ENCODE measurements at regions not wholly inside any gene's neighbourhood (a gene's known extent, or its start where the extent isn't known, plus 50 kb on each side); places are given as distances from the start of the nearest gene placed in this dataset.

DNA sequence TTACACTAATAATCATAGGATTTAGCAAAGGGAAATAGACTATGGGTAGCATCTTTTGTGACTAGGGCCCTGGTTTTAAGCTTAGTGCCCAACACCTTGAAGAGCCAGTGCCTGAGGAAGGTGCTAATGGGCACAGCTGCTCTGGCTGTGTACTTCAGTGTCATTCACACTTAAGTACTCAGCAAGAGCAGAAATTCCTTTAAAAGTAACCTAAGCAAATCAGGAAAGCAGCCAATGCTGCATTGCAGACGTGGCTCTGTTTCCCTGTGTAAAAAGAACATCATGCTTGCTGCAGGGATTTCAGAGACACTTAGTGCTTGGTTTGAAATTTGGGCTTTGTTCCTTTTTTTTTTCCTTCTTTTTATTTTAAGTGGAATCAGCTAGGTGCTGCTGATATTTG lies 505.4 kb downstream of the SUCLG1 start:
- Histone ChIP-seq H3K4me3 (ENCODE audit: low read length) (no peak overlapping the region), H3K9me3 (ENCODE audit: low read length) (no peaks in the 10 kb centered on the region), H2AFZ (ENCODE audit: low read depth, low read length) (no peak overlapping the region), H3K36me3 (ENCODE audit: insufficient read depth, low read length) (no peaks in the 10 kb centered on the region), H3K27me3 (ENCODE audit: insufficient read depth, low read length) (no peaks in the 10 kb centered on the region), H3K4me1 (ENCODE audit: insufficient read depth, low read length) (no peaks in the 10 kb centered on the region)

DNA sequence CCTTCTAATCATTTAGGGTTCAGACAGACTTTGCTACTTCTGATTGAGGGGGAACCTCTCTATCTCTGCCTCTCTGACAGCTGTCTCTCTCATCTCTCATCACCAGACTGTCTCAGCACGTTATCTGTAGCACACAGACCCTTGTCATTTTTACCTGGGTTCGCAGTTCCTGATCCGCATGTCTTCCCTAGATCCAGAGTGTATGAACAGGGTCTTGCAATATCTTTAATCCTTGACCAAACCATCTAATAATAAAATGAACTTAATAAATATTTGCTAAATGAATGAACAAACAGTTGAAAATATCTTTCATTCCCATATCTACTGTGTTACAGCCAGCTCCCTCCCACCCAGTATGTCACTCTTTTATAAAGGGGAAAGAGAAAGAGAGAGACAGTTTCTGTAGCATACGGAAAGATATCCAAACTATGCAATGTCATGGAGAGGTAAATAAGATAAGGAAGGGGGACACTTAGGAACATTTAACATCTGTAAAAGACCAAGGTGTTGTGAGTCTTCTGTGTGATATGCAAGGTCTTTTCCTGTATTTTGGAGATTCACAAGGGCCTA lies 507.6 kb downstream of the SUCLG1 start:
- no peaks in the 10 kb centered on the region for H3K36me3 ChIP-seq (ENCODE audit: insufficient read depth, low read length)
- no peaks in the 10 kb centered on the region for H3K9me3 ChIP-seq (ENCODE audit: low read length)
- H3K4me3 ChIP-seq (ENCODE audit: low read length): no peak overlapping the region
- no peak overlapping the region for H2AFZ ChIP-seq (ENCODE audit: low read depth, low read length)
- peaks cover 2% of the 10 kb centered on the region for H3K27me3 ChIP-seq (ENCODE audit: insufficient read depth, low read length)
- H3K4me1 ChIP-seq (ENCODE audit: insufficient read depth, low read length): no peaks in the 10 kb centered on the region

DNA sequence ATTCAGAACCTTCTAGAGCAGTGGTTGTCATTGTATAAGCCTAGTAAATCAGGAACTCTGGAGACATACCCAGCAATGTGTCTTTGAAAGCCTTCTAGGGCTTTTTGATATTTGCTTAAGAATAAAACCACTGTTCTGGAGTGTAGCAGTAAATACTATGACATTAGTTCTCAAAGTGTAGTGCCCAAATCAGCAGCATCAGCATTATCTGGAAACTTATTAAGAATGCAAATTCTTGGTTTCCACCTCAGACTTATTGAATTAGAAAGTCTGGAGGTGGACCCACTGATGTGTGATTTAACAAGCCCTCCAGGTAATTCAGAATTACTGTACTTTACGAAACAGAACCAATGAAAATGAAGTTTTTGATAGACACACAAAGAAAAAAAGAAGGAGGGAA lies 509.7 kb downstream of the SUCLG1 start:
- no peak overlapping the region for H2AFZ ChIP-seq (ENCODE audit: low read depth, low read length)
- peaks cover 2% of the 10 kb centered on the region for H3K27me3 ChIP-seq (ENCODE audit: insufficient read depth, low read length)
- H3K4me1 ChIP-seq (ENCODE audit: insufficient read depth, low read length): no peaks in the 10 kb centered on the region
- no peak overlapping the region for H3K4me3 ChIP-seq (ENCODE audit: low read length)
- no peaks in the 10 kb centered on the region for H3K36me3 ChIP-seq (ENCODE audit: insufficient read depth, low read length)
- no peaks in the 10 kb centered on the region for H3K9me3 ChIP-seq (ENCODE audit: low read length)

DNA sequence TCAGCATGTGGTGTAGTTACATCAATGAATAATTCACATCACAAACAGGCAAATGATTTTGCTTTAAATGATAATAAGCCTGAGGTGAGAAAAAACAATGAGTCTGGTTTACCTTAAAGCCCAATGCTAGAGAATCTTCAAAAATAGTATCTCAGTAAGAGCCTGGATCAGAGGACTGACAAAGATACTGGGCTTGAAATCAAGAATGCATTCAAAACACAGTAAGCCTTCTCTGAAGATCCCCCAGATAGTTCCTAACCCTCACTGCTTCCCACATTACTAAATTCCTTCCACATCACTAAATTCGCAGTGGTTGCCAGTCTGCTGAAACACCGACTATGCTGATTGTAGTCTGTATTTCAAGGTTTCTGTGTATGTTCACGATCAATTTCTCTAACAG lies 514.9 kb downstream of the SUCLG1 start:
- Histone ChIP-seq H3K4me1 (ENCODE audit: insufficient read depth, low read length) (no peaks in the 10 kb centered on the region), H2AFZ (ENCODE audit: low read depth, low read length) (no peak overlapping the region), H3K9me3 (ENCODE audit: low read length) (no peaks in the 10 kb centered on the region), H3K27me3 (ENCODE audit: insufficient read depth, low read length) (peaks cover 2% of the 10 kb centered on the region), H3K4me3 (ENCODE audit: low read length) (no peak overlapping the region), H3K36me3 (ENCODE audit: insufficient read depth, low read length) (no peaks in the 10 kb centered on the region)

DNA sequence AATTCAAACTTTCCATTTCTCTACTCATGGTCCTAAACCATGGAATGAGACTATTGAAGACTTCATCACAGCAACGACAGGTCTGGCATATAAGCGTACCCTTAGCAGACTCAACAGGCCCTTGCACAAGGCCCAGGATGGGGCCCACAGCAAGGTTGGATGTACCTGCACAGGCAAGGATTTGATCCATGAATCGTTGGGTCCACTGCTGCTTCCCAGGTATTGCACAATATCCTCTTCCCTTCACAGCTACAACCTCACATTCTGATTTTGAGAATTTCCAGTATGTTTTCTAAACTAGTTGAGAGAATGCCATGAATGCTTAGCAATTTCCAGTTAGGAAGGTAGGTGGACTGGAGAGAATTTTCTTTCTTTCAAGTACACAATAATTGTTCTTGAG lies 515.8 kb downstream of the SUCLG1 start:
- no peak overlapping the region for H2AFZ ChIP-seq (ENCODE audit: low read depth, low read length)
- H3K4me3 ChIP-seq (ENCODE audit: low read length): no peak overlapping the region
- H3K4me1 ChIP-seq (ENCODE audit: insufficient read depth, low read length): no peaks in the 10 kb centered on the region
- H3K27me3 ChIP-seq (ENCODE audit: insufficient read depth, low read length): peaks cover 2% of the 10 kb centered on the region
- H3K9me3 ChIP-seq (ENCODE audit: low read length): no peaks in the 10 kb centered on the region
- H3K36me3 ChIP-seq (ENCODE audit: insufficient read depth, low read length): no peaks in the 10 kb centered on the region

DNA sequence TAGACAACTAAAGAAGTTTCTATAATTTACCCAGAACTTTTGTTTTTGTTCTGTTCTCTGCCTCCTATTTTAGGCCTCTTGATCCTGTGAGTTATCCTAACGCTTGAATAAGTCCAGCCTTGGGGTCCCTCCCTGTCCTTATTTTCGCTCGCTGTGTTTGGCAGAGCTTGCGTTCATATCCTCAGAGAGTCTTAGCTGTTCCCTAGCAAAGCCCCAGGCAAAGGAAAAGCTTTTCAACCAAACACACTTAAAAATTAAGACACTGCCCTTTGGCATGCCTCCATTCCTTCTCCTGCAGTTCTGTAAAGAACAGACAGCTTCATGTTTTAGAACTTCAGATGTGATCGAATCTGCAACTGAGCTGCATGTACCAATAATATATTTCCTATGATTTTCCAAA lies 517.2 kb downstream of the SUCLG1 start:
- Histone ChIP-seq H3K4me1 (ENCODE audit: insufficient read depth, low read length) (no peaks in the 10 kb centered on the region), H3K36me3 (ENCODE audit: insufficient read depth, low read length) (no peaks in the 10 kb centered on the region), H3K27me3 (ENCODE audit: insufficient read depth, low read length) (no peaks in the 10 kb centered on the region), H3K9me3 (ENCODE audit: low read length) (no peaks in the 10 kb centered on the region), H2AFZ (ENCODE audit: low read depth, low read length) (no peak overlapping the region), H3K4me3 (ENCODE audit: low read length) (no peak overlapping the region)

DNA sequence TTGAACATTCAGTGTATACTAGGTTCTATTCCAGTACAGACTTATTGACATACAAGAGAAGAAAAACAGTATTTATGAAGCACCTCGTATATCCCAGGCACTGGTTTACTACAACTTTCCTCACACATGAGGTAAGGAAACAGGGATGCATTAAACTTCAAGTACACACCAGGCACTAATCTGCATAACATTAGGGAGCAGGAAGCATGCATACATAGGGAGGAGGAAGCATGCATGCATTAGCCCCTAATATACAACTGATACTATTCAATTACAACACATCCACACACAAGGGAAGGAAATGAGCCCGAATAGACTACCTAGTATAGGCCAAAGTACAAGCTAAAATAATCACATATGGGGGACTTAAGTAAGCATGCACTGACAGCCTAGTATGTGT lies 525.3 kb downstream of the SUCLG1 start:
- Histone ChIP-seq H3K4me3 (ENCODE audit: low read length) (no peak overlapping the region), H3K4me1 (ENCODE audit: insufficient read depth, low read length) (no peaks in the 10 kb centered on the region), H2AFZ (ENCODE audit: low read depth, low read length) (no peak overlapping the region), H3K9me3 (ENCODE audit: low read length) (no peaks in the 10 kb centered on the region), H3K36me3 (ENCODE audit: insufficient read depth, low read length) (no peaks in the 10 kb centered on the region), H3K27me3 (ENCODE audit: insufficient read depth, low read length) (no peaks in the 10 kb centered on the region)

DNA sequence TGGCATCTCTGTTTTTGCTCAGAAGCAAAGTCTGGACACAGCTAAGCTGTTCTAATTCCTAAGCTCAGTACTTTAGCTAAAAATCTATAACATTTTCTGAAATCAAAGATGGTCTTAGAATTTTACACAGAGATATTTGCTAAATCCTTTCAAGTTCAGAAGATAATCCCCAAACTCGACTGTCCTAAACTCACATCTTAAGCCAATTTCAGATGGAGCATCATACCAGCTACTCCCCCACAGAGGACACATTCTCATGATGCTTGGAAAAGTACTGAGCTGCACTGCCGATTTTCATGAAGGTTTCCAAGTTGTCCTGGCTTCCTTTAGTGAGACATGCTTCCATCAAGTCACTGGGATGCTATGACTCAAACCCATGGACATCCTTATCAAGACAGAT lies 535.5 kb downstream of the SUCLG1 start:
- Histone ChIP-seq H3K4me3 (ENCODE audit: low read length) (no peak overlapping the region), H3K36me3 (ENCODE audit: insufficient read depth, low read length) (no peaks in the 10 kb centered on the region), H3K9me3 (ENCODE audit: low read length) (no peaks in the 10 kb centered on the region), H3K27me3 (ENCODE audit: insufficient read depth, low read length) (no peaks in the 10 kb centered on the region), H2AFZ (ENCODE audit: low read depth, low read length) (no peak overlapping the region), H3K4me1 (ENCODE audit: insufficient read depth, low read length) (no peaks in the 10 kb centered on the region)

DNA sequence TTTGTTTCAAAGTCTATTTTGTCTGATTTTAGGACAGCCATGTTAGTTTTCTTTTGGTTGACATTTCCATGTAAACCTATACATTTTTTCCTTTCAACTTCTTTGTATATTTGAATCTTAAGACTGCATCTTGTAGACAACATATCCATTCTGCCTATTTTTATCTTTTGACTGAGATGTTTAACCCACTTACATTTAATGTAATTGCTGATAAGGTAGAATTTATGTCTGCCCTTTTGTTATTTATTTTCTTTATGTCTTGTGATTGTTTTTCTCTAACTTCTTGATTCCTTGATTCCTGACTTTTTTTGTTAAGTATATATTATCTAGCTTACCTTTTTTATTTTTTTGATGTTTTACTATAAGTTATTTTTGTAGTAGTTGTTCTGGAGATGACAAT lies 542.5 kb downstream of the SUCLG1 start:
- H3K9me3 ChIP-seq (ENCODE audit: low read length): no peaks in the 10 kb centered on the region
- no peak overlapping the region for H2AFZ ChIP-seq (ENCODE audit: low read depth, low read length)
- no peak overlapping the region for H3K4me3 ChIP-seq (ENCODE audit: low read length)
- H3K36me3 ChIP-seq (ENCODE audit: insufficient read depth, low read length): no peaks in the 10 kb centered on the region
- no peaks in the 10 kb centered on the region for H3K4me1 ChIP-seq (ENCODE audit: insufficient read depth, low read length)
- no peaks in the 10 kb centered on the region for H3K27me3 ChIP-seq (ENCODE audit: insufficient read depth, low read length)

DNA sequence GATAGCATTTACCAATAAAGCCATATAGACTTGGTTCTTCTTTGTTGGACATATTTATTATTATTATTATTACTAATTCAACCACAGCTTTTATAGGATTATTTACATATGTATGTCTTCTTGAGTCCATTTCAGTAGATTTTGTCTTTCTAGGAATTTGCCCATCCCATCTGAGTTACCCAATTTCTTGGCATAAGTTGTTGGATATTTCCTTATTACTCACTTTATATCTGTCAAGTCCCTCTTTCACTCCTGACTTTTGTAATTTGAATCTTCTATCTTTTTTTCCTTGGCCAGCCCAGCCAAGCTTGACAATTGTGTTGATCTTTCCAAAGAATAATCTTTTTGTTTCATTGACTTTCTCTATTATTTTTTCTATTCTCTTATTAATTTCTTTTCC lies 543.7 kb downstream of the SUCLG1 start:
- H2AFZ ChIP-seq (ENCODE audit: low read depth, low read length): no peak overlapping the region
- H3K9me3 ChIP-seq (ENCODE audit: low read length): no peaks in the 10 kb centered on the region
- H3K27me3 ChIP-seq (ENCODE audit: insufficient read depth, low read length): no peaks in the 10 kb centered on the region
- no peaks in the 10 kb centered on the region for H3K4me1 ChIP-seq (ENCODE audit: insufficient read depth, low read length)
- no peak overlapping the region for H3K4me3 ChIP-seq (ENCODE audit: low read length)
- H3K36me3 ChIP-seq (ENCODE audit: insufficient read depth, low read length): no peaks in the 10 kb centered on the region

DNA sequence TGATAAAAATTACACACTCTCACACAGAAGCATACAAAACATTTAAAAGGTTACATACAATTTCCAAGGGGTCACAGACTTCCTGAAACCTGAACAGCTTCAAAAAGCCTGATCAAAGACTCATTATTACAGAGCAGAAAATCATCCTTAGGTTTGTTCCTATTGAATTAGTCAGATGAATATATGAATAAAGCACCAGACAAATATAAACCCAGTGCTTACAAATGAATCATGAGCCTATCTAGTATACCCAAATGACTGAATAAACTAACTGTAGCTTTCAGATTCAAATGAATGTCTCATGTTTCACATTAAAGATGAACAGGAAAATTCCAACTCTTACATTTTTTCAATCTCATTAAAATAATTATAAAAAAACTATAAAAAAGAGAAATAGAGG lies 550.3 kb downstream of the SUCLG1 start:
- Histone ChIP-seq H2AFZ (ENCODE audit: low read depth, low read length) (no peak overlapping the region), H3K4me3 (ENCODE audit: low read length) (no peak overlapping the region), H3K4me1 (ENCODE audit: insufficient read depth, low read length) (no peaks in the 10 kb centered on the region), H3K36me3 (ENCODE audit: insufficient read depth, low read length) (no peaks in the 10 kb centered on the region), H3K9me3 (ENCODE audit: low read length) (no peaks in the 10 kb centered on the region), H3K27me3 (ENCODE audit: insufficient read depth, low read length) (no peaks in the 10 kb centered on the region)

DNA sequence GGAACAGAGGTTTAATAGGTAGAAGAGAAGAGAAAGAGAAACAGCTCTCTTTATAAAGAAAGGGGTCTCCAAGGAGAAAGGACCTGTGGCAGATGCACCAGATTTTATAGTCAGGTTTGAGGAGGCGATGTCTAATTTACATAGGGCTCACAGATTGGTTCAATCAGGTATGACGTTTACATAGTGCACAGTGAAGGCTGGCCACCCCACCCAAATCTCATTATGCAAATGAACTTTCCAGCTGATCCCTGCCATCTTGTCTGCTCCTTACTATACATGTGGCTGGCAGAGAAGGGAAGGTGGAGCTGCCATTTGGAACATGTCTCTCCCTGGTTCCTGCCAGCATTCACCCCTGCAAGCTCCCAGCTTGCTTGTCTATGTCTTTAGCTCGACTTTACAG lies 557.8 kb downstream of the SUCLG1 start:
- H3K4me1 ChIP-seq (ENCODE audit: insufficient read depth, low read length): no peaks in the 10 kb centered on the region
- H3K4me3 ChIP-seq (ENCODE audit: low read length): no peak overlapping the region
- no peaks in the 10 kb centered on the region for H3K36me3 ChIP-seq (ENCODE audit: insufficient read depth, low read length)
- H2AFZ ChIP-seq (ENCODE audit: low read depth, low read length): no peak overlapping the region
- no peaks in the 10 kb centered on the region for H3K27me3 ChIP-seq (ENCODE audit: insufficient read depth, low read length)
- H3K9me3 ChIP-seq (ENCODE audit: low read length): no peaks in the 10 kb centered on the region

DNA sequence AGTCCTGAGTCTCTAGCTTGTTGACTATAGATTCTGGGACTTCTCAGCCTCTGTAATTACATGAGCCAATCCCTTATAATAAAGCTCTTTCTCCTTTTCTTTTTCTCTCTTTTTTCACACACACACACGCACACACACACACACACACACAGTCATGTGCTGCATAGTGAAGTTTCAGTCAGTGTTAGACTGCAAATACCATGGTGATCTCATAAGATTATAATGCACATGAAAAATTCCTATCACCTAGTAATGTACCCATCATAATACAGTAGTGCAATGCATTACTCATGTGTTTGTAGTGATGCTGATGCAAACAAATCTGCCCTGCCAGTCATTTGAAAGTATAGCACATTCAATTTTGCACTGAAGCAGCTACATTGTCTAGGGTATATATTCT lies 558.2 kb downstream of the SUCLG1 start:
- Histone ChIP-seq H3K27me3 (ENCODE audit: insufficient read depth, low read length) (no peaks in the 10 kb centered on the region), H3K4me3 (ENCODE audit: low read length) (no peak overlapping the region), H3K9me3 (ENCODE audit: low read length) (no peaks in the 10 kb centered on the region), H2AFZ (ENCODE audit: low read depth, low read length) (no peak overlapping the region), H3K36me3 (ENCODE audit: insufficient read depth, low read length) (no peaks in the 10 kb centered on the region), H3K4me1 (ENCODE audit: insufficient read depth, low read length) (no peaks in the 10 kb centered on the region)

DNA sequence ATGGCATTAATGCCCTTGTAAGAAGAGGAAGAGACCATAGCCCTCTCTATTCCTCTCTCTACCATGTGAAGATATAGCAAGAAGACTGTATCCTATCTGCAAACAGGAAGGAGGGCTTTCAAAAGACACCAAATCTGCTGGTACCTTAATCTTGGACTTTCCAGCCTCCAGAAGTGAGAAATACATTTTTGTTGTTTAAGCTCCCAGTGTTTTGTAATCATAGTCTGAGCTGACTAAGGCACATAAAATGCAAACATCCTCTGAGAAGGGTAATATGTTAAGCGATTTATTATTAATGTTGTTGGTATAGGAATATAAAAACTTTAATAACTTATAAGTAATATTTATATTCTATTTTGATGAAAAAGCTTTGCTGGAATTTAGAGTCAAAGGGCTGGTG lies 559.8 kb downstream of the SUCLG1 start:
- Histone ChIP-seq H3K36me3 (ENCODE audit: insufficient read depth, low read length) (no peaks in the 10 kb centered on the region), H3K4me3 (ENCODE audit: low read length) (no peak overlapping the region), H3K27me3 (ENCODE audit: insufficient read depth, low read length) (no peaks in the 10 kb centered on the region), H3K4me1 (ENCODE audit: insufficient read depth, low read length) (no peaks in the 10 kb centered on the region), H3K9me3 (ENCODE audit: low read length) (no peaks in the 10 kb centered on the region), H2AFZ (ENCODE audit: low read depth, low read length) (no peak overlapping the region)
